ENCODE measurements at regions not wholly inside any gene's neighbourhood (a gene's known extent, or its start where the extent isn't known, plus 50 kb on each side); places are given as distances from the start of the nearest gene placed in this dataset.

- TF ChIP-seq CTCF (conservative IDR thresholded peaks at IDR 0.05; ENCODE audit: low read depth, low read length), result no peak
- H3K4me3 ChIP-seq (ENCODE audit: low read depth, low read length), result no peak overlapping the region
- no peak for DNase-seq (ENCODE audit: low read depth)
Observed at GRCh38 chr4:38547052-38547451, 116.9 kb upstream of the KLF3 start.

GRCh38 chr4:38548256-38548655, 115.7 kb upstream of the KLF3 start:
- no peak overlapping the region for H3K4me3 ChIP-seq (ENCODE audit: low read depth, low read length)
- no peak for TF ChIP-seq CTCF (conservative IDR thresholded peaks at IDR 0.05; ENCODE audit: low read depth, low read length)
- no peak for DNase-seq (ENCODE audit: low read depth)

GRCh38 chr4:38559374-38559773, 104.6 kb upstream of the KLF3 start:
- no peak for DNase-seq (ENCODE audit: low read depth)
- TF ChIP-seq CTCF (conservative IDR thresholded peaks at IDR 0.05; ENCODE audit: low read depth, low read length), result no peak
- no peak overlapping the region for H3K4me3 ChIP-seq (ENCODE audit: low read depth, low read length)

- no peak for DNase-seq (ENCODE audit: low read depth)
- no peak overlapping the region for H3K4me3 ChIP-seq (ENCODE audit: low read depth, low read length)
- no peak for TF ChIP-seq CTCF (conservative IDR thresholded peaks at IDR 0.05; ENCODE audit: low read depth, low read length)
Observed at GRCh38 chr4:38560340-38560739, 103.7 kb upstream of the KLF3 start.

GRCh38 chr4:38560768-38561558, 103.0 kb upstream of the KLF3 start:
- no peak overlapping the region for H3K4me3 ChIP-seq (ENCODE audit: low read depth, low read length)
- TF ChIP-seq CTCF (conservative IDR thresholded peaks at IDR 0.05; ENCODE audit: low read depth, low read length), result no peak
- peak; percentile 50 for DNase-seq (ENCODE audit: low read depth)

GRCh38 chr4:38562751-38563198, 101.2 kb upstream of the KLF3 start:
- no peak overlapping the region for H3K4me3 ChIP-seq (ENCODE audit: low read depth, low read length)
- no peak for TF ChIP-seq CTCF (conservative IDR thresholded peaks at IDR 0.05; ENCODE audit: low read depth, low read length)
- DNase-seq (ENCODE audit: low read depth), result no peak
